A204.1 (cell line): ENCODE measurements at regions not wholly inside any gene's neighbourhood (a gene's known extent, or its start where the extent isn't known, plus 50 kb on each side); places are given as distances from the start of the nearest gene placed in this dataset.

Experiments
- FAIRE-seq: peaks from 2 replicates; lab custom pipeline; 2012; peaks lifted over from hg19 to GRCh38; lab: Jason Lieb, UNC

DNA sequence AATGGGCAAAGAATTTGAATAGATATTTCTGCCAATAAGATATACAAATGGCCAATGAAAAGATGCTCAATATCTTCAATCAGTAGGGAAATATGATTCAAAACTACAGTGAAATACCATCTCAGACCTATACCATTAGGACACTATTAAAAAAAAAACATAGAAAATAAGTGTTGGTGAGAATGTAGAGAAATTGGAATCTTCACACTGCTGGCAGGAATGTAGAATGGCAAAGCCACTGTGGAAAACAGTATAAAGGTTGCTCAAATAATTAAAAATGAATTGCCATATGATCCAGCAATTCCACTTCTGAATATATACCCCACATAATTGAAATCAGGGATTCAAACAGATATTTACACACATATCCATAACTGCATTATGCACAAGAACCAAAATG, 88.1 kb upstream of the STARD13 start:
- no peak for FAIRE-seq

DNA sequence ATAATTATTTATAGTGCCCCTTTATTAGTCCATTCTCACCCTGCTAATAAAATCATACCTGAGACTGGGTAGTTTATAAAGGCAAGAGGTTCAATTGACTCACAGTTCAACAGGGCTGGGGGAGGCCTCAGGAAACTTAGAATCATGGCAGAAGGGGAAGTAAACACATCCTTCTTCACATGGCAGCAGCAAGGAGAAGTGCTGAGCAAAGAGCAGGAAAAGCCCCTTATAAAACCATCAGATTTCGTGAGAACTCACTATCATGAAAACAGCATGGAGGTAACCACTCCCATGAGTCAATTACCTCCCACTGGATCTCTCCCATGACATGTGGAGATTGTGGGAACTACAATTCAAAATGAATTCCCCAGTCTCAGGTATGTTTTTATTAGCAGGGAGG, 89.9 kb upstream of the STARD13 start:
- no peak for FAIRE-seq

DNA sequence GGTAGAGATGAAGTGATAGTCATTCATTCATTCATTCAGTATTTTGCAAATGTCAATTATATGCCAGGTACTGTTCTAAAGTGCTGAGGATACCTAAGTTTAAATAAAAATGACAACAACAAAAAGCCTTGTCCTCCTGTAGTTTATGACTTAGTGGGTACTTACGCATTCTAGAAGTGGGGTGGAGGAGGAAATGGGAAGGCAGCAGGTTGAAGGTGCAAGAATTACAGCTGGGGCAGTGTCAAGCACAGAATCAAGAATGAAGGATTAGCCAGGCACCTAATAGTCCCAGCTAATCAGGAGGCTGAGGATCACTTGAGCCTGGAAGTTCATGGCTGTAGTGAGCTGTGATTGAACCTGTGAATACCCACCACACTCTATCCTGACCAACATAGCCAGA, 90.7 kb upstream of the STARD13 start:
- FAIRE-seq, result no peak

DNA sequence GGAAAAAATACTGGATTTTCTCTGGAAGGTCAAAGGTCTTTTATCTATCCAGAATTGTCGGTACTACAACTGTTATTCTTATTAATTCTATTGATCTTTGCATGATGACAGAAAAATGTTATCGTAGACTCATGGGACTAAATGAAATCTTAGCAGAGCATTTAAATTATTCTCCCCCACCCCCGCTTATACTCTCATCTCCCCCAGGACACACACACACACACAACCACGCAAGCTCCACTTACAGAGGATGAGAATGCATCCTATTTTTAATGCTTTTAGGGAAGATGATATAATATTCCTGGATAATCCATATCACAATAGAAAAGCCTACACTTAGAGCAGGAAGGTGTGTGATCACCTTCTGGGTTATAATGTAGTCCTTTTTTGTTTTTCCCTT, 91.9 kb upstream of the STARD13 start:
- no peak for FAIRE-seq

DNA sequence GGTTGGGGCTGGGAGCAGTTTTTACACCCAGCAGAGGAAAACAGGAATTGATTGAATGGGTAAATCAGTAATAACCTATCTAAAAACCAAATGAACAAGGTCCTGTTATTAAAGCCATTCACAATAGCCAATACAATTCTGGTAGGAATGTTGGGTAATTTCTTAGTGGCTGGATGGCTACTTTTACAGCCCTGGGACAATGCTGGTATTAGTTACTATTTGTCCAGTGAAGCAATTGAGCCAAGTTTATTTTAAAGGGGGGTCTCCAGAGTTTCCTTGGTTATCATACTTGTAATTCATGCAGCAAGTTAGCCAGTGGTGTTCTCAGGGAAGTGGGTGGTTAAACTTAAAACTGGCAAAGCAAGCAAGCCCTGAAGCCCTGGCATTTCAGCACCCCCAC, 92.3 kb upstream of the STARD13 start:
- FAIRE-seq, result no peak

DNA sequence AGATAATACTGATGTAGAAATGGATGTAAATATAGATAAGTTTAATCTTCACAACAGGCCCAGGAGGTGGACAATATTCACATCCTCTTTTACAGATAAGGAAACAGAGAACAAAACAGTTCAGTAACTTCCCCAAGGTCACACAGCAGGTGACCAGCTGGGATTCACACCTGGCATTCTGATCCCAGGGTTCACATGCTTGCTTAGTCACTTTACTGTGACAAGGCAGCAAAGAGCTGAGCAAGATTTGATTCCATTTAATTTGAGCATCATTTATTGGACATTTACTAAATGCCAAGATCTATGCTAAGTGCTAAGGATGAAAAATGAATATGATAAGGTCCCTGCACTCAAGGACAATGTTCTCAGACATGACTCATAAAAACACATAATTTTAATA, 94.1 kb upstream of the STARD13 start:
- no peak for FAIRE-seq

DNA sequence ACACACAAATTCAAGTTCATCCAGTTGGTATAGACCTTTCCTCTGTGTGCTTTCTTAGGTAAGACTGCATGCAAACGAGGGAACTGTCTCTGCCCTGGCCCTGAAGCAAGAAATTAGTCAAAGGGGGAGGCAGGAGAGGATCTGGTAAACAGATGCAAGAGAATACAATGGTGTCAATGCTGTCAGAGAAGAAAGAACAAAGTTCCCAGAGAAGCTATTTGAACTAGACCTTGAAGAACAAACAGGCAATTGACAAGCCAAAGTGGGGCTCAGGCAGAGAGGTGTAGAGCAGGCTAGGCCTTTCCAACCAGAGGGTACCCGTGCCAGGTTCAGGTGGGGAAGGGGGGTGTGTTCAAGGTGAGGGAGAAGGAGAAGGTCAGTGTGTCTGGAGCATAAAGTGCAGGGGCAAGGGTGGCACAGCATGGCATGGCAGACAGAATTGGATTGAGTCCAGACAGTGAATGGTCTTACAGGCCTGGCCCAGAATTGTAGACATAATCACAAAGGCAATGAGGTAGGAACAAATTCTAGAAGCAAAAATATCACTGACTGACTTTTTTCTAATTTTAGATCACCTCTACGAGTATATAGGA, 95.0 kb upstream of the STARD13 start:
- no peak for FAIRE-seq

DNA sequence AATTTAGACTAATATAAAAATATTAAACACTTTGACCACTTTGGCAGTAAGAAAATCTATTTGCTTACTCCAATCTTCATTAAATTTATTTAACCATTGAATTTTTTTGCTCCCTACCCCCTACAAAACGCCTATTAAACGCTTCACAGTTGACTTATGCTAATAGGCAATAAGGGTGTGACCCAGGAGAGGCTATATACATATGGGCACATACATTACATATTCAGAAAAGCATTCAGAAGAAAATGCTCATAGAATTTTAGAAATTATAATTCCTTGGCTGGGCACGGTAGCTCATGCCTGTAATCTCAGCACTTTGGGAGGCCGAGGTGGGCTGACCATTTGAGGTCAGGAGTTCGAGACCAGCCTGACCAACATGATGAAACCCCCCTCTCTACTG, 95.6 kb upstream of the STARD13 start:
- no peak for FAIRE-seq

DNA sequence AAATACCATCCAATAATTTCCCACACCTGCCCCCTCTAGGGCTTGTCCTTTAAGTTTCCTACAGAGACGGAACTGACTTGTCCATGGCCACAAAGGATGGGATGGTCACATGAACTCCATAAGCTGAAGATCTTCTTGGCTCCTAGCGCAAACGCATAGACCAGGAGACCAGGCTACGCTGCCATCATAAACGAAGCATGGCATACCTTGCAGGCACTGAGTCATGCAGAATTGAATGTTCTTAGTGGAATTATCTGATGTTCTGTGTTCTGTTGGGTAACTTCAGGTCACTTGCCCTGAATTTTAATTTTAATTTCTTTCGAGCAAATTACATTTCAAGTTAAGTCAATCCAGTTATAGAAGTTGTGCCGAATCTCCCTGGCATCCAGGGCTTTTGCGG, 96.4 kb upstream of the STARD13 start:
- FAIRE-seq, result no peak

DNA sequence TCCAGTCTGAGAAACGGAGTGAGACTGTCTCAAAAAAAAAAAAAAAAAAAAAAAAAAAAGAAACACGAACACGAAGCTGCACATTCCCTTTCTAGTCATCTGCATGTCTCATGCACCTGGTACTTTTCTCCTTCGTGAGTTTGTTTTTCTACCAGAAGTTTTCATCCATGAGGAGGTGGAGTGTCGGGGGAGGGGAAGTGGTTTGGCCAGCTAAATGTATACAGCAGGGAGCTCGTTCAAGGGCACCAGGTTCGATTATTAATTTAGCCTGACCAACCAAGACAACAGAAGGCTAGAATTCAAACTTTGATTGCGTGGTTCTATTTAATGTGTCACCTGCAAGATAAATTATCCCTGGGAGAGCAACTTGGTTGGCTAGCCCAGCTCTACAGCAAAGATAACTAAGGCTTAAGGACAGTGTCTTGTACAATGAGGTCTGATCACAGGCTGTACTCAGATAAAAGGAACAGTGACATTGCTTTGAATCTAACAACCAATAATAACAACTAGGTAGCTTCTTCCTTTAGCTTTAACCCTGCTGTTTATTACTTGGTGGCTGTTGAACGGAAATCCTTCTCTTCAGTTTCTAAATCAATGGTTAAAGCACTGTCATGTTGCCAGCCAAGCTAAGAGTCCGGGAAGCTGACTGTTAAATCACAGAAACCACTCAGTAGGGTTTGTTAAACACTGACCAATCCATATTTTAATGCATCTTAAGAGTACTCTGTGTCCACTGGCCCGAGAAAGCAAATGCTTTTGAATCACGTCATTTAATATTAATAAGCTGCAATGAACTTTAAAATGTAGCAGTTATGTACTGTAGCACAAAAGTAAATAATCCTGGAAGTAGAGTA, 98.4 kb upstream of the STARD13 start:
- FAIRE-seq, result no peak

DNA sequence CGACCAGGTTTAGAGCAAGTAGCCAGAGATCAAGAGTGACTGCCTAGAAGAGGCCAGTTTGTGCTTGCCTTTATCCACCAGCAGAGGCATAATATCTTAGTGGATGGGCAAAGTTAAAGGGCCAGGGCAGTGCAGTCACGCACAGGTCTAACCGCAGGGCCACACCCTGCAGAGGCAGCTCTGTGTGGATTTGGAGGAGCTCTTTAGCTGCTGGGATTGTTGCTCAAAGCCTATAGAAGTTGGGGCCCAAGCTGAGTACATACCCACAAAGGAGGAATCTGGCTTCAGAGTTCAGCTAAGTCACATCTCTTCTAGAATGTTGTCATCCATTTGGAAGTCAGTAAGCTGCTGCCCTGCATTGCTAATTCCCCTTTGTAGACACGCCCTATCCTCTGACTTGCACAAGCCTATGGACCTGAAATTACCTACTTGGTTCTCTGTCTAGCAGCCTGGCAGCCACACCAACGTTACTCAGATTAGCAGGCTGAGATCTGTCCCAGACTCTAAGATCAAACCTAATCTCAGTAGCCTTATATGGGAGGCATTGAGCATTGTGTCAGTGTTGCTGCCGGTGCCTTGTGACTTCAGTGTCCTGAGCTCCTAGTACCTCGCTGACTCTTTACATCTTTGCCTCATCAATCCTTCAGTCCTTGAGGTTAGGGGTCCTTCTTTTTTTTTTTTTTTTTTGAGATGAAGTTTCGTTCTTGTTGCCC, 102.9 kb upstream of the STARD13 start:
- no peak for FAIRE-seq

DNA sequence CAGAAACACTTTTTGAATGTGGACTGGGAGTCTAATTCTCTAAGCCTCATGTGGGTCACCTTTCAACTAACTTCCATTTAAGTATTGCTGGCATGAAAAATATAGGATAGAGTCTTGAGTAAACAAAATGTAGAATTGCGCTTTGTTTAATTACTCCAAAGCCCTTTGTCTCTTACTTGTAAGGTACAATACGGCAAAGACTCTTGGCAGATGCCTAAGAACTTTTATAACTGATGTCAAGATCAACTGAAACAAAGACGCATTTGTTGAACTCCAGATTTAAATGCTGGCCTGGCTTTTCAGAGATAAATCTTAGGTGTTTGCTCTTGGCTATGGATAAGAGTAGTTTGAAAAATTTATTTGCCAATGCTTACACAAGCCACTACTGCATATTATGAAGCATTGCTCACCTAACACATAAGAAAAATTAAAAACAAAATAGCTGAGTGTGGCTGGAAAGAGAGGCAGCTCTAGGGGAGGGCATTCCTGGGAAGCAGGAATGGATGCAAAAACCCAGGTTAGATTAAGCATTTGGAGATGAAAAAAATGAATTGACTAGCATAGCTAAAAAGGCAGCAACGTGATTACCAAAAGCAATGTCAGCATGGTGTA, 107.3 kb upstream of the STARD13 start:
- no peak for FAIRE-seq

DNA sequence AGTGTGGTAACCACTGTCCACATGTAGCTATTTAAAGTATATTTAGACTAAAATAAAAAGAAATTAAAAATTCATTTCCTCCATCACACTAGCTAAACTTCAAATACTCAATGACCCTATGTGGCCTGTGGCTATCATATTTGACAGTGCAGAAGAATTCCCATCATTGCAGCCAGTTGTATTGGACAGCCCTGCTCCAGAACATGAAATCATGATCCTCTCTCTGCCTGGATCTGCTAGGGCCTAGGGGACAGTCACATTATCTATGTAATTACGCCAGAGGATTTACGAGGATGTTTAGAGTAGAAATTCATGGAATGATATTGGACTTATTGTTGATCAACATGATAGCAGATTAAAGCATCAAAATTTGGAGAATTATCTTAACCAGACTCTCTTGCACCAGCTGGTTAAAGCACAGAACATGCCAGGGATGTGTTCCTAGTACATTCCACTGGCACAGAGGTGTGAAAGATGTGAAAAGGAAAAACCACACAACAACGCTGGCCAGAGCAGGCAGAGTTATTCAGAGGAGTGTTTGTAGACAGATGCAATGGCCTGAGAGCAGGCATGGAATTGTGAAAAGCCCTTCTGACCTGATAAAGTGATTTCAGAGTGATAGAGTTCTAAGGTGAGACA, 108.9 kb upstream of the STARD13 start:
- FAIRE-seq, result no peak

DNA sequence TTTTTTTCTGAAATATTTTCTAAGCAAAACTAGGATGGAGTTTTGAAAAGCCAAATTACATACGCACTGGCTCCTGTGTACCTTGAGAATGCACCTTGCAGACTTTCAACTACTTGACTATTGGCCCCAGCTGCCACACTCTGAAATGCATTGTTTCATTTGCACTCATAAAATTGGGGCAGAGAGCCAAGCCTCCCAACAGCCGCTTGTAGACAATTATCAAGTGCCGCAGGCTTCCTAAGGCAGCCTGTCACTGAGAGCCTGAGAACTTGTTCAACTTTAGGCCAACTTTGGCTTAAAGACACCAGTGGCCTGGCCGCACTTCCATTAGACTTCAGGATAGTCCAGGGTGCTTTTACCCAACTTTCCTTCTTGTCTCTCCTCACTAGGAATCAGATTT, 115.7 kb upstream of the STARD13 start:
- FAIRE-seq, result no peak

DNA sequence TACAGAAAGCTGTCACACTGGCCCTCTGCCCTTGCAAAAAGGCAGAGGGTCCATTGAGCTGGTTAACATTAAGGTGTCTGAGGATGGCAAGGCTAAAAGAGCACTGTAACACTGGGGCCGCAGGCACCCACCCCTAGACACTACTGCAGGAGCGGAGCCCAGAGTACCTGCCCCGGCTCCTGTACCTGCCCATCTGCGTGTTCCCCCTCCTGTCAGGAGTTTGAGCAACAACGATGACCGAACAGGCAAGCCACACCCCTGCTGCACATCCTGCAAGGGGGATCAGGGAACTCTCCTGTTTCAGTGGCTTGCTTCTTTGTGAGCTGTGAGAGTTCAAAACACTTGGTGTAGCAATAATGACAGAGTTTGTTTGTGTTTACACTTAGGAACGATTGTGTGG, 117.4 kb upstream of the STARD13 start:
- no peak for FAIRE-seq

DNA sequence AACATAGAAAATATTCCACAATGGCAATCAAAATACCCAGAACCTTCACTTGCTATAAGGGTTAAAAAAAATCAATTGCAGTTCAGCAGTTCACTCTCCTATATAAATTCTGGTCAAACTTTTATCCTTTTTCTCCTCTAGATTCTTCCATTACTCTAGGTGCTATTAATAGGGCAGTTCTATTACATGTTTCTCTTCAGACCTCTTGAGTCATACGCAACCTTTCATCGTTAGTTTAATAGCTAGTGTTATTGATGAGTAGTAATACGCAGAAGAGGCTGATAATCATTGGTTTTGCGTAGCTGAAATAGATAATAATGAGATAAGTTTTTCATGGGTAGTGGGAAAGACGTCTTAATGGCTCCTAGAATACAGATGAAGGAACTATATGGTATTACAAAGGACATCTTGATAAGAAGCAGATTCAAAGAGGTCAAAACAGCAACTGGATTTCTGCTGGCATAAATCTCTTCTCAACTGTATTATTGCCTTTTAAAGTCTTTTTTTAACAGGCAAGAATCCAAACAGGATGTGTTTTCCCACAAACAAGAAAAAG, 118.3 kb upstream of the STARD13 start:
- FAIRE-seq, result no peak

DNA sequence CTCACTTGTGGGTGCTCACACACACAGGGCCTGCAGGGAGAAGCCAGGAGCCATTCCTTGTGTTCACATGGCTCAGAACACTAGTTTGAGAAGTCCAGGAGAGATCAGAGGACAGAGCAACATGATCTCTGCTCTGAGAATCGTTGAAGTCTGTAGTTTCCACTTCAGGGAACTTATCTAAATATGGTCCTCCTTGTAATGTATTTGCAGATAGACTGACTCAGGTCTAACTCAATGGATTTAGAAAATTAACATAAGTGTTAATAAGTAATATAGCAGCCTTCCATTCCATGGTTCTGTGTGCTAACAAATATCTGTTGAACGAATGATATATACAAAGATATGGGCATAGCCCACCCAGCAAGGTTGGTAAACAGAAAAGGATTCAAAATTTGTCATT, 119.8 kb upstream of the STARD13 start:
- no peak for FAIRE-seq

DNA sequence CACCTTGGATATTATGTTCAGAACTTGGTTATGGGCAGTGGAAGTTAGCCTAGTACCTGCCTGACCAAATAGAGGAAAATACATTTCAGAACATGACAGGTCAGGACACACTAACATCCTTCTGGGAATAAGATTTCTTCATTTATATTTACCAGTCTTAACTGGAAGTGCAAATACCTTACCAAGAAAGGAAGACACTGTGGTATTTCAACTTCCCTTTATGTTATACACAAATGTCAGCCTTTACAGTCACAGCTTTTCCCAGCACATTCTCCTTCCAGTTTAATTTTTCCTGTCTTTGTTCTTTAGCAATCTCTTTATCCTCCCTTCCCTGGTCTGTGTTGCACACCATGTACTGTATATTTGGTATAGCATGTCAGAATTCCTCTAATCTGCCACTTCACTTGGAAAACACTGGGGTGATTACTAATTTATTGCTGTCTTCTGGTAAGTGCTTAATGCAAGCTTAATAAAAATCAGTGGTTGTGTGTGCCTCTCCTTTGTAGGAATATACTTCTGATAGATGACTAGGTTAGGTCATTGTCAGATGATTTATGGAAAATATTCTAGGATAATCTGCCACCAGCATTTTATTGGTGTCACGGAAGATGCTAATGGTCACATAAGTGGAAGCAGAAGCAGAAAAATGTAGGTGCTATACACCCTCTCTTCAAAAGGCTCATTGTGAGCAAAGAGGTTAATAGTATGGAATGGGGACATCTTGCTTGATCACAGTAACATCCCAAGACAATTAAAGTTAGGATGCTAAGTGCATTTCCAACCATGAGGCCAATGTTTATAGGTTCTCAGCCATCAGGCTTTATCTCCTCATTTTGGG, 124.3 kb upstream of the STARD13 start:
- FAIRE-seq, result no peak

DNA sequence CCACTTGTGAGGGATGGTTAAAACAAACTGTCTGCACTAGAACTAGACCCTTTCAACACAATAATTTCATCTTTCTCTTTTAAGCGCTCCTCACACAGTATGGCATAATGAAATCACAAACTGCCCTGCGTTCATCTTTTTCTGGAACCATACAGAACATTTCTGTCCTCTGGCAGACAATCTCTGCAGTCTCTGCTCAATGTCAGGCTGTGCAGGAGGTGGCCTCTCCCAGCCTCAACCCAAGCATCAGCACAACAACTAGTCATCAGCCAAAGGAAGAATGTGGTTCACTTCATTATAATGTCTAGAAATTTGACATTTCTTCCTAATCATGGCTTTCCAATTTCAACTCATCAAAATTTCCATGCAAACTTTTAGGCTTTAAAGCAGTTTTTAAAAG, 125.1 kb upstream of the STARD13 start:
- FAIRE-seq, result no peak

DNA sequence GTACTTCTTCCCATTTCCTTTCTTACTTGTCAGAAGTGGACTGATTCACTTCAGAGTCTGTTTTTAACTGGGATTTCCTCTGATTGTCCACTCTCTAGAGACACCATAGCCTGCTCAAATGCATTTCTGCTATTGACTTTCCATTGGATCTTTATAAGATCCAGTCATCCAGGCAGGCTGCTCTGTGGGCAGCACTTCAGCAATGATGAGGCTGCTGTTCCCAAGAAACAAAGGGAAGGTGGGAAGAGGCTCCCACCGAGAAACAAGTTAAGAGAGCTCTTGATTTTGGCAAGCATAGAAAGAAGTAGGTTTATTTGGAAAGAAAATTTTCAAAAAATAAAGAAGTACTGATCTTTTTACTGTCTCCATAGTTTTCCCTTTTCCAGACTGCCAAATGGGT, 125.8 kb upstream of the STARD13 start:
- FAIRE-seq, result no peak

DNA sequence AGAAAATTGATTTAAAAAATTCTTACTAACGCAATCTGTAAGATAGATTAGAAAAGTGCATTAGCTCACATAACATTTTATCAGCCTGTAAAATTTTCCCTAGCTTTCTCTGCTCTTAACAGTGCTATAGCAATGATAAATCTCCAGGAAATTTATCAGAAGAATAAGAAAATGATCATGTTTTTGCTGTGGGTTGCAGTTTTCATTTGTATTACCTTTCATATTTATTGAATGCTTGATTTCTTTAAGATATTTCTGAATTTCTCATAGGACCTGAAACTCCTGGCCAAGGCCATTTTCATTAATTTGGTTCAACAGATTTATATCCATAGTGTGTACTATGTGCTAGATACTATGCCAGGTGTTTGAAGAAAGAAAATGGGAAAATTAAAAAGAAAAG, 130.3 kb upstream of the STARD13 start:
- FAIRE-seq, result no peak
